Prostate gland (tissue), 2 donors: ENCODE measurements at regions not wholly inside any gene's neighbourhood (a gene's known extent, or its start where the extent isn't known, plus 50 kb on each side); places are given as distances from the start of the nearest gene placed in this dataset.

Experiments
- POLR2A ChIP-seq: fragments of 450-650 bp; IDR thresholded peaks from one replicate; pipeline ENCODE4 v1.6.1; 2016; ENCODE audit warnings: antibody characterized with exemption, mild to moderate bottlenecking
- POLR2AphosphoS5 ChIP-seq: sonication (generic); formaldehyde crosslinking; IDR thresholded peaks from one replicate; pipeline ENCODE4 v1.6.1; 2017; ENCODE audit warnings: antibody characterized with exemption
- TF ChIP-seq, protein P1 (sequence below), 4 experiments: fragments of 200-600 bp in 2 of 4; fragments of 450-650 bp in 2 of 4; sonication (generic) in 2 of 4; IDR thresholded peaks; 1 replicate in 3 of 4; 2 replicates in 1 of 4; pipeline ENCODE4 v1.5.1; 2016 to 2019; ENCODE audit warnings: antibody characterized with exemption in 4 of 4, mild to moderate bottlenecking in 2 of 4, moderate library complexity in 2 of 4

DNA sequence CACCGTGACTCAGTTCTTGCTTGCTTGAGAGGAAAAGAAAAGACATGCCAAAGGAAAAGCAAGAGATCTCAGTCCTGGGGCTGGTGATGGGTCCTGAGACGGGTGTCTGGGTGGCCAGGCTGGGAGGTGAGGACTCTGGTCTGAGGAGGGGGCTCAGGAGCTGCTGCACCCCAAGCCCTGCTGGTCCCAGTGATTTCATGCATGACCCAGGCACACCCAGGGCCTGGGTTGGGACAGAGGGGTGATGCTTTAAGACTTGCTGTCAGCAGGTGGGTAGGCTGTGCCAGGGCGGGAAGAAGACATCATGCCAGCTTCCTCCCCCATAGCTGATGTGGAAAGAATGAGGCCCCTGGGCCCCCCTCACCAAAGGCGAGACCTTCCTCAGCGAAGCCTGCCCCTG, 65.1 kb upstream of the PMEPA1 start:
- TF ChIP-seq, protein P1, sequence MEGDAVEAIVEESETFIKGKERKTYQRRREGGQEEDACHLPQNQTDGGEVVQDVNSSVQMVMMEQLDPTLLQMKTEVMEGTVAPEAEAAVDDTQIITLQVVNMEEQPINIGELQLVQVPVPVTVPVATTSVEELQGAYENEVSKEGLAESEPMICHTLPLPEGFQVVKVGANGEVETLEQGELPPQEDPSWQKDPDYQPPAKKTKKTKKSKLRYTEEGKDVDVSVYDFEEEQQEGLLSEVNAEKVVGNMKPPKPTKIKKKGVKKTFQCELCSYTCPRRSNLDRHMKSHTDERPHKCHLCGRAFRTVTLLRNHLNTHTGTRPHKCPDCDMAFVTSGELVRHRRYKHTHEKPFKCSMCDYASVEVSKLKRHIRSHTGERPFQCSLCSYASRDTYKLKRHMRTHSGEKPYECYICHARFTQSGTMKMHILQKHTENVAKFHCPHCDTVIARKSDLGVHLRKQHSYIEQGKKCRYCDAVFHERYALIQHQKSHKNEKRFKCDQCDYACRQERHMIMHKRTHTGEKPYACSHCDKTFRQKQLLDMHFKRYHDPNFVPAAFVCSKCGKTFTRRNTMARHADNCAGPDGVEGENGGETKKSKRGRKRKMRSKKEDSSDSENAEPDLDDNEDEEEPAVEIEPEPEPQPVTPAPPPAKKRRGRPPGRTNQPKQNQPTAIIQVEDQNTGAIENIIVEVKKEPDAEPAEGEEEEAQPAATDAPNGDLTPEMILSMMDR (IDR thresholded peaks at IDR 0.05), result no peak
- TF ChIP-seq POLR2AphosphoS5, result no peak
- TF ChIP-seq POLR2A, result no peak
